Endothelial cell of umbilical vein (primary cell): ENCODE measurements at regions not wholly inside any gene's neighbourhood (a gene's known extent, or its start where the extent isn't known, plus 50 kb on each side); places are given as distances from the start of the nearest gene placed in this dataset.

Source experiments
- BruUV-seq: library from RNA; stranded (reverse); fragments of 400-500 nt; replicated peaks from 2 replicates; lab custom pipeline; 2021; lab: Mats Ljungman, UMichigan
- CTCF ChIA-PET: fragments of 300-600, 350-600 bp; sonication (Branson Sonifier 250); formaldehyde crosslinking; loops from one replicate; lab custom pipeline; 2021; ENCODE audit warnings: antibody characterized with exemption, inconsistent platforms; lab: Charles Lee
- POLR2A ChIA-PET: fragments of 300-600, 350-600 bp; sonication (Branson Sonifier 250); formaldehyde crosslinking; loops from one replicate; lab custom pipeline; 2021; ENCODE audit warnings: antibody characterized with exemption, inconsistent platforms; lab: Charles Lee
- DNase-seq: peaks from one replicate; pipeline ENCODE4 v3.0.0-alpha.2; 2011; ENCODE audit warnings: low read depth, low spot score
- FAIRE-seq: peaks from 2 replicates; lab custom pipeline; 2011; peaks lifted over from hg19 to GRCh38; lab: Jason Lieb, UNC
- H2AFZ ChIP-seq: 2 replicates; pipeline ENCODE4 v1.6.0; 2012; ENCODE audit warnings: low read depth, low read length, control low read depth, inconsistent platforms
- H3K27ac ChIP-seq: 2 replicates; pipeline ENCODE4 v1.5.1; 2011; ENCODE audit warnings: low read depth, mild to moderate bottlenecking, control low read depth, low read length, moderate library complexity; ENCODE audit not compliant: insufficient read depth
- H3K27me3 ChIP-seq, 2 experiments: 2 replicates each; pipeline versions ENCODE4 v1.6.0 to v1.6.1; 2011; ENCODE audit warnings: low read length in 2 of 2, mixed read lengths in 1 of 2; ENCODE audit not compliant: control insufficient read depth in 2 of 2, insufficient read depth in 2 of 2
- H3K36me3 ChIP-seq, 2 experiments: 2 replicates in 1 of 2; 3 replicates in 1 of 2; pipeline ENCODE4 v1.5.1; 2011; ENCODE audit warnings: low read length in 2 of 2, mild to moderate bottlenecking in 1 of 2, moderate library complexity in 1 of 2; ENCODE audit not compliant: control insufficient read depth in 2 of 2, insufficient read depth in 2 of 2; ENCODE audit errors: extremely low read depth in 1 of 2
- H3K4me1 ChIP-seq: 3 replicates; pipeline ENCODE4 v1.5.1; 2011; ENCODE audit warnings: mild to moderate bottlenecking, low read length; ENCODE audit not compliant: control insufficient read depth, insufficient read depth; ENCODE audit errors: extremely low read depth
- H3K4me2 ChIP-seq: 2 replicates; pipeline ENCODE4 v1.6.1; 2011; ENCODE audit warnings: low read length, control low read depth, mixed read lengths; ENCODE audit not compliant: insufficient read depth
- H3K4me3 ChIP-seq, 3 experiments: fragments of 200-600 bp in 1 of 3; sonication (generic), shearing (Covaris generic) in 1 of 3; replicated peaks in 1 of 3; 2 replicates each; pipeline ENCODE4 v1.5.1; 2011 to 2016; ENCODE audit warnings: control low read depth in 3 of 3, low read length in 3 of 3, mild to moderate bottlenecking in 2 of 3, inconsistent platforms in 1 of 3, low read depth in 1 of 3, moderate library complexity in 1 of 3; ENCODE audit not compliant: insufficient read depth in 1 of 3
- H3K79me2 ChIP-seq: 2 replicates; pipeline ENCODE4 v1.6.0; 2012; ENCODE audit warnings: low read length, inconsistent platforms; ENCODE audit not compliant: control insufficient read depth, insufficient read depth
- H3K9ac ChIP-seq: replicated peaks from 2 replicates; pipeline ENCODE3; 2011; ENCODE audit warnings: low read length, control low read depth; ENCODE audit not compliant: insufficient read depth; ENCODE audit errors: extremely low read depth
- H3K9me1 ChIP-seq: replicated peaks from 3 replicates; pipeline ENCODE4 v1.6.0; 2011; ENCODE audit warnings: mild to moderate bottlenecking, low read length; ENCODE audit not compliant: control insufficient read depth, insufficient read depth; ENCODE audit errors: extremely low read depth
- H3K9me3 ChIP-seq: replicated peaks from 2 replicates; pipeline ENCODE4 v1.5.1; 2012; ENCODE audit warnings: low read length, inconsistent platforms; ENCODE audit not compliant: control insufficient read depth, insufficient read depth
- H4K20me1 ChIP-seq: replicated peaks from 2 replicates; pipeline ENCODE3; 2011; ENCODE audit warnings: mild to moderate bottlenecking, low read length; ENCODE audit not compliant: control insufficient read depth, insufficient read depth; ENCODE audit errors: extremely low read depth
- CTCF ChIP-seq, 2 donors: IDR thresholded peaks; 1 replicate in 1 of 2; 2 replicates in 1 of 2; pipeline ENCODE4 v1.5.1; 2011; ENCODE audit warnings: low read length in 2 of 2, mild to moderate bottlenecking in 2 of 2, moderate library complexity in 2 of 2, control low read depth in 1 of 2, inconsistent platforms in 1 of 2, low read depth in 1 of 2; ENCODE audit not compliant: insufficient read depth in 1 of 2; ENCODE audit errors: extremely low read depth in 1 of 2
- FOS ChIP-seq: IDR thresholded peaks from 2 replicates; pipeline ENCODE4 v1.6.1; 2011; ENCODE audit warnings: mild to moderate bottlenecking, low read length, moderate library complexity, borderline replicate concordance; ENCODE audit not compliant: insufficient read depth
- GATA2 ChIP-seq: IDR thresholded peaks from 2 replicates; pipeline ENCODE4 v1.7.0; 2011; ENCODE audit warnings: low read depth, mild to moderate bottlenecking, moderate library complexity, mixed read lengths, low read length; ENCODE audit not compliant: insufficient read length, insufficient read depth
- JUN ChIP-seq: IDR thresholded peaks from 2 replicates; pipeline ENCODE4 v1.6.1; 2011; ENCODE audit warnings: borderline replicate concordance, low read depth; ENCODE audit not compliant: insufficient read length, insufficient read depth
- dilution Hi-C: fragments of 300-500 bp; cut with MboI; formaldehyde crosslinking; loops from one replicate; pipeline ENCODE4 v1.15.0; 2019; ENCODE audit warnings: low sequenced_read_pairs; ENCODE audit not compliant: extremely low pct_ligation_motif_present
- intact Hi-C: fragments of 100-400 bp; cut with micrococcal nuclease; formaldehyde crosslinking; loops from one replicate; pipeline ENCODE4 v1.10.0; 2022

DNA sequence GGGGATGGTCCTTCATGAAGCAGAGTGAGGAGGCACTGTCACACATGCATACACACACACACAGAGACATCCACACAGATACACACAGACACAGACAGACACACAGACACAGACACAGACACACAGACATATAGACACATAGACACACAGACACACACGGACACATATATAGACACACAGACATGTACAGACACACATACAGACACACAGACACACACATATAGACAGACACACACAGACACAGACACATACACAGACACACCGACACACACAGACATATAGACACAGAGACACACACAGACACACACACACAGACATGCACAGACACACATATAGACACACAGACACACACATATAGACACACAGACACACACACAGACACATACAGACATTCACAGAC, 173.9 kb downstream of the URI1 start:
- dilution Hi-C loops (no loop called here), intact Hi-C loops (no loop called here)
- Histone ChIP-seq H3K9me1 (no peaks in the 10 kb centered on the region), H3K4me3 (no peak overlapping the region), H3K4me1 (no peaks in the 10 kb centered on the region), H4K20me1 (no peaks in the 10 kb centered on the region), H3K27me3 (no peaks in the 10 kb centered on the region), H3K9me3 (peaks cover 2% of the 10 kb centered on the region), H2AFZ (no peak overlapping the region), H3K36me3 (no peaks in the 10 kb centered on the region), H3K79me2 (no peaks in the 10 kb centered on the region), H3K4me2 (no peak overlapping the region), H3K27ac (no peak overlapping the region), H3K9ac (no peak overlapping the region)
- no peak for TF ChIP-seq JUN
- DNase-seq = no peak
- ChIA-PET CTCF (no interaction called here), POLR2A (no interaction called here)
- no TSS peak for BruUV-seq
- FAIRE-seq = no peak

GRCh38 chr19:30116530-30116929, 174.5 kb downstream of the URI1 start:
- Histone ChIP-seq H3K9me1 (no peaks in the 10 kb centered on the region), H3K4me2 (no peak overlapping the region), H4K20me1 (no peaks in the 10 kb centered on the region), H3K9ac (no peak overlapping the region), H3K4me3 (no peak overlapping the region), H3K27me3 (no peaks in the 10 kb centered on the region), H3K9me3 (peaks cover 2% of the 10 kb centered on the region), H3K4me1 (no peaks in the 10 kb centered on the region), H2AFZ (no peak overlapping the region), H3K27ac (no peak overlapping the region), H3K36me3 (no peaks in the 10 kb centered on the region), H3K79me2 (no peaks in the 10 kb centered on the region)
- TF ChIP-seq GATA2 (no peak), FOS (no peak), CTCF (IDR thresholded peaks at IDR 0.05; ENCODE audit: extremely low read depth in 1 of 2, insufficient read depth in 1 of 2, low read depth in 1 of 2, low read length in 2 of 2) (no peak)
- POLR2A ChIA-PET = no interaction called here
- FAIRE-seq (no peak), DNase-seq (no peak)
- dilution Hi-C loops (no loop called here), intact Hi-C loops (no loop called here)
- CTCF ChIA-PET = no interaction called here
- BruUV-seq = no TSS peak
